ENCODE measurements at regions not wholly inside any gene's neighbourhood (a gene's known extent, or its start where the extent isn't known, plus 50 kb on each side); places are given as distances from the start of the nearest gene placed in this dataset.

DNA sequence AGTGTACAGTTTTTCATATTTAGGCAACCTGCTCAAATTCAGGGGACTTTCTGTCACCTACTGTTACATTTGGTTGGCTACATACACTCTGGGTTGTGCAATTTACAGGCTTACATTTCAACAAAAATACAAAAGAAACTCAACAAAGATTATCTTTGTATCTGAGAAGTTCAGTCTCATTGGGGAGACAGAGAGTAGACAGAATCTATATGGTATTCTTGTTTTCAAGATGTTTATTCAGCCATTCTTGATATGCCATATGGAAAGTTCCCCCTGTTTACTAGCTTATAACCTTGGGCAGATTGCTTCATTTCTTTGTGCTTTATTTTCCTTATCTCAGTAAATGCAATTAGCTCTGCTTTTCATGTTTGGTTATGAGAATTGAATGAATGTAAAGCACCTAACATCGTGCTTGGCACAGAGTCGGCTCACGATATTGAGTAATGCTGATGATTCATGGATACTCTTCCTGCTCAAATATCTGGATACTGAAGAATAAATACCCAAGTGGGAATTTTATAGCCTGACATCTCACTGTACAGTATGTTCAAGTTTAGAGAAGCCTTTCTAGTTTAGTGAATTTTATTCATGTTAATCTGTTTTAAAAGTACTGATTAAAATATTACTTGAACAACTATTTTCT lies 96.5 kb upstream of the PACRGL start:
- Histone ChIP-seq H3K9me3 (ENCODE audit: control insufficient read depth, insufficient read depth, low read depth, low read length) (no peaks in the 10 kb centered on the region), H3K27ac (ENCODE audit: low read length) (no peak overlapping the region), H3K4me1 (ENCODE audit: control insufficient read depth, insufficient read depth, low read length) (no peaks in the 10 kb centered on the region), H3K36me3 (ENCODE audit: control insufficient read depth, insufficient read depth, low read length) (no peaks in the 10 kb centered on the region), H3K4me3 (ENCODE audit: low read depth in 2 of 2, low read length in 2 of 2) (no peak overlapping the region), H3K27me3 (ENCODE audit: control insufficient read depth, insufficient read depth, low read length) (no peaks in the 10 kb centered on the region)
- TF ChIP-seq, protein P1, sequence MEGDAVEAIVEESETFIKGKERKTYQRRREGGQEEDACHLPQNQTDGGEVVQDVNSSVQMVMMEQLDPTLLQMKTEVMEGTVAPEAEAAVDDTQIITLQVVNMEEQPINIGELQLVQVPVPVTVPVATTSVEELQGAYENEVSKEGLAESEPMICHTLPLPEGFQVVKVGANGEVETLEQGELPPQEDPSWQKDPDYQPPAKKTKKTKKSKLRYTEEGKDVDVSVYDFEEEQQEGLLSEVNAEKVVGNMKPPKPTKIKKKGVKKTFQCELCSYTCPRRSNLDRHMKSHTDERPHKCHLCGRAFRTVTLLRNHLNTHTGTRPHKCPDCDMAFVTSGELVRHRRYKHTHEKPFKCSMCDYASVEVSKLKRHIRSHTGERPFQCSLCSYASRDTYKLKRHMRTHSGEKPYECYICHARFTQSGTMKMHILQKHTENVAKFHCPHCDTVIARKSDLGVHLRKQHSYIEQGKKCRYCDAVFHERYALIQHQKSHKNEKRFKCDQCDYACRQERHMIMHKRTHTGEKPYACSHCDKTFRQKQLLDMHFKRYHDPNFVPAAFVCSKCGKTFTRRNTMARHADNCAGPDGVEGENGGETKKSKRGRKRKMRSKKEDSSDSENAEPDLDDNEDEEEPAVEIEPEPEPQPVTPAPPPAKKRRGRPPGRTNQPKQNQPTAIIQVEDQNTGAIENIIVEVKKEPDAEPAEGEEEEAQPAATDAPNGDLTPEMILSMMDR (IDR thresholded peaks at IDR 0.05), result no peak
- no peak for TF ChIP-seq POLR2AphosphoS5 (IDR thresholded peaks at IDR 0.05; ENCODE audit: low read depth, low read length)
- no peak for TF ChIP-seq TCF7L2 (IDR thresholded peaks at IDR 0.05; ENCODE audit: low read depth, low read length)
- TF ChIP-seq, protein P2, sequence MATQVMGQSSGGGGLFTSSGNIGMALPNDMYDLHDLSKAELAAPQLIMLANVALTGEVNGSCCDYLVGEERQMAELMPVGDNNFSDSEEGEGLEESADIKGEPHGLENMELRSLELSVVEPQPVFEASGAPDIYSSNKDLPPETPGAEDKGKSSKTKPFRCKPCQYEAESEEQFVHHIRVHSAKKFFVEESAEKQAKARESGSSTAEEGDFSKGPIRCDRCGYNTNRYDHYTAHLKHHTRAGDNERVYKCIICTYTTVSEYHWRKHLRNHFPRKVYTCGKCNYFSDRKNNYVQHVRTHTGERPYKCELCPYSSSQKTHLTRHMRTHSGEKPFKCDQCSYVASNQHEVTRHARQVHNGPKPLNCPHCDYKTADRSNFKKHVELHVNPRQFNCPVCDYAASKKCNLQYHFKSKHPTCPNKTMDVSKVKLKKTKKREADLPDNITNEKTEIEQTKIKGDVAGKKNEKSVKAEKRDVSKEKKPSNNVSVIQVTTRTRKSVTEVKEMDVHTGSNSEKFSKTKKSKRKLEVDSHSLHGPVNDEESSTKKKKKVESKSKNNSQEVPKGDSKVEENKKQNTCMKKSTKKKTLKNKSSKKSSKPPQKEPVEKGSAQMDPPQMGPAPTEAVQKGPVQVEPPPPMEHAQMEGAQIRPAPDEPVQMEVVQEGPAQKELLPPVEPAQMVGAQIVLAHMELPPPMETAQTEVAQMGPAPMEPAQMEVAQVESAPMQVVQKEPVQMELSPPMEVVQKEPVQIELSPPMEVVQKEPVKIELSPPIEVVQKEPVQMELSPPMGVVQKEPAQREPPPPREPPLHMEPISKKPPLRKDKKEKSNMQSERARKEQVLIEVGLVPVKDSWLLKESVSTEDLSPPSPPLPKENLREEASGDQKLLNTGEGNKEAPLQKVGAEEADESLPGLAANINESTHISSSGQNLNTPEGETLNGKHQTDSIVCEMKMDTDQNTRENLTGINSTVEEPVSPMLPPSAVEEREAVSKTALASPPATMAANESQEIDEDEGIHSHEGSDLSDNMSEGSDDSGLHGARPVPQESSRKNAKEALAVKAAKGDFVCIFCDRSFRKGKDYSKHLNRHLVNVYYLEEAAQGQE (IDR thresholded peaks at IDR 0.05; ENCODE audit: insufficient read depth in 1 of 2, low read depth in 2 of 2, low read length in 1 of 2), result no peak
- TF ChIP-seq SIN3A (IDR thresholded peaks at IDR 0.05; ENCODE audit: borderline replicate concordance, insufficient read depth, low read depth, low read length), result no peak
- ChIA-PET CTCF (no interaction called here), POLR2A (no interaction called here)
- no peak for ATAC-seq
- intact Hi-C loops (cut with micrococcal nuclease; ENCODE audit: unreplicated experiment), result no loop called here
- in situ Hi-C loops (cut with HindIII; ENCODE audit: low pct_unique_long_range_greater_than_20kb, low sequenced_read_pairs), result no loop called here
- no peak for DNase-seq (ENCODE audit: low read depth, low spot score)
- BruUV-seq (replicated peaks), result no TSS peak

DNA sequence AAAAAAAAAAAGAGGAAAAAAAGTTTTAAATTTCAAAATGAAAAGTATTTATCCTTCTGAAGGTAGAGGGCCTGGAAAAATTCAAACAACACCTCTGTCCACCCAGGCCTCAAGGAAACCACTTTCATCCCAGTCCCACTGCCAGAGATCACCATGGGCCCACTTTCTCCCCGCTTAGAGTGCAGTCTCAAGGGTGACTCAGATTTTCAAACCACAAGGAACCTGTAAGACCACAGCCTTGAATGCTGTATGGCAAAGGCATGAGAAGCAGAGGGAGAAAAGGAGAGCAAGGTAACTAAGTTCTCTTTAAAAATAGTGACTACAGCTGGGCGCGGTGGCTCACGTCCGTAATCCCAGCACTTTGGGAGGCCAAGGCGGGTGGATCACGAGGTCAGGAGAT lies 87.9 kb upstream of the PACRGL start:
- POLR2A ChIA-PET, result no interaction called here

More for the DNA sequence above, 87.9 kb upstream of the PACRGL start:
- Histone ChIP-seq H3K27me3 (ENCODE audit: control insufficient read depth, insufficient read depth, low read length) (no peaks in the 10 kb centered on the region), H3K4me3 (ENCODE audit: low read depth in 2 of 2, low read length in 2 of 2) (no peak overlapping the region), H3K9me3 (ENCODE audit: control insufficient read depth, insufficient read depth, low read depth, low read length) (no peaks in the 10 kb centered on the region), H3K27ac (ENCODE audit: low read length) (no peak overlapping the region), H3K4me1 (ENCODE audit: control insufficient read depth, insufficient read depth, low read length) (no peaks in the 10 kb centered on the region), H3K36me3 (ENCODE audit: control insufficient read depth, insufficient read depth, low read length) (no peaks in the 10 kb centered on the region)
- no TSS peak for BruUV-seq (replicated peaks)
- TF ChIP-seq SIN3A (IDR thresholded peaks at IDR 0.05; ENCODE audit: borderline replicate concordance, insufficient read depth, low read depth, low read length), result no peak
- TF ChIP-seq, protein P1 (IDR thresholded peaks at IDR 0.05), result no peak
- TF ChIP-seq, protein P2 (IDR thresholded peaks at IDR 0.05; ENCODE audit: insufficient read depth in 1 of 2, low read depth in 2 of 2, low read length in 1 of 2), result no peak
- TF ChIP-seq TCF7L2 (IDR thresholded peaks at IDR 0.05; ENCODE audit: low read depth, low read length), result no peak
- no peak for TF ChIP-seq POLR2AphosphoS5 (IDR thresholded peaks at IDR 0.05; ENCODE audit: low read depth, low read length)
- DNase-seq (ENCODE audit: low read depth, low spot score) (no peak), ATAC-seq (no peak)
- in situ Hi-C loops (cut with HindIII; ENCODE audit: low pct_unique_long_range_greater_than_20kb, low sequenced_read_pairs) (no loop called here), intact Hi-C loops (cut with micrococcal nuclease; ENCODE audit: unreplicated experiment) (no loop called here)
- CTCF ChIA-PET, result no interaction called here
